Skeletal muscle cell (primary cell): ENCODE measurements at regions not wholly inside any gene's neighbourhood (a gene's known extent, or its start where the extent isn't known, plus 50 kb on each side); places are given as distances from the start of the nearest gene placed in this dataset.

Experiments used
- DNase-seq: peaks from one replicate; pipeline ENCODE4 v3.0.0-alpha.2; 2010; ENCODE audit warnings: low read depth
- H3K4me3 ChIP-seq: 2 replicates; pipeline ENCODE4 v1.5.1; 2011; ENCODE audit warnings: low read depth, mild to moderate bottlenecking, control low read depth, low read length, moderate library complexity

GRCh38 chr5:54927097-54927746, 58.2 kb downstream of the ESM1 start:
- no peak for DNase-seq
- no peak overlapping the region for H3K4me3 ChIP-seq

- H3K4me3 ChIP-seq: no peak overlapping the region
These were observed 60.9 kb downstream of the ESM1 start for GRCh38 chr5:54924487-54924886.

GRCh38 chr5:54917323-54917722, 68.1 kb downstream of the ESM1 start:
- no peak for DNase-seq
- H3K4me3 ChIP-seq: no peak overlapping the region

More at GRCh38 chr5:54924487-54924886, 60.9 kb downstream of the ESM1 start:
- DNase-seq: no peak

GRCh38 chr5:54915466-54916027, 69.8 kb downstream of the ESM1 start:
- no peak for DNase-seq
- H3K4me3 ChIP-seq: no peak overlapping the region

- no peak overlapping the region for H3K4me3 ChIP-seq
- DNase-seq: no peak
These were observed 73.4 kb downstream of the ESM1 start for GRCh38 chr5:54912021-54912420.

GRCh38 chr5:54909911-54910870, 75.2 kb downstream of the ESM1 start:
- no peak overlapping the region for H3K4me3 ChIP-seq
- peak; percentile 58 for DNase-seq

GRCh38 chr5:54908774-54909525, 76.4 kb downstream of the ESM1 start:
- no peak for DNase-seq
- no peak overlapping the region for H3K4me3 ChIP-seq

GRCh38 chr5:54905942-54906537, 79.4 kb downstream of the ESM1 start:
- no peak overlapping the region for H3K4me3 ChIP-seq
- DNase-seq: no peak

- DNase-seq: no peak
- no peak overlapping the region for H3K4me3 ChIP-seq
These were observed 80.1 kb downstream of the ESM1 start for GRCh38 chr5:54905246-54905795.

GRCh38 chr5:54904425-54904824, 81.0 kb downstream of the ESM1 start:
- no peak for DNase-seq

GRCh38 chr5:54902791-54903473, 82.5 kb downstream of the ESM1 start:
- peak; percentile 87 for DNase-seq

More at GRCh38 chr5:54904425-54904824, 81.0 kb downstream of the ESM1 start:
- H3K4me3 ChIP-seq: no peak overlapping the region

GRCh38 chr5:54900984-54901725, 84.2 kb downstream of the ESM1 start:
- peak; percentile 92 for DNase-seq
- no peak overlapping the region for H3K4me3 ChIP-seq

More at GRCh38 chr5:54902791-54903473, 82.5 kb downstream of the ESM1 start:
- H3K4me3 ChIP-seq: no peak overlapping the region

GRCh38 chr5:54897001-54897400, 88.4 kb downstream of the ESM1 start:
- DNase-seq: no peak
- no peak overlapping the region for H3K4me3 ChIP-seq

GRCh38 chr5:54895816-54896341, 89.5 kb downstream of the ESM1 start:
- DNase-seq: no peak
- H3K4me3 ChIP-seq: no peak overlapping the region

GRCh38 chr5:54894957-54895815, 90.2 kb downstream of the ESM1 start:
- no peak for DNase-seq
- no peak overlapping the region for H3K4me3 ChIP-seq

GRCh38 chr5:54889826-54890225, 95.6 kb downstream of the ESM1 start:
- DNase-seq: no peak
- H3K4me3 ChIP-seq: no peak overlapping the region

- DNase-seq: no peak
- H3K4me3 ChIP-seq: no peak overlapping the region
These were observed 97.7 kb downstream of the ESM1 start for GRCh38 chr5:54887663-54888062.
